NCI-H1436 (cell line): ENCODE measurements at regions not wholly inside any gene's neighbourhood (a gene's known extent, or its start where the extent isn't known, plus 50 kb on each side); places are given as distances from the start of the nearest gene placed in this dataset.
"Not testable (repeated sequence)": the region's sequence is repeated elsewhere in the genome, so short reads cannot be mapped to it uniquely, and the experiment has no call there.

ENCODE experiments used
- DNase-seq: peaks from one replicate; lab custom pipeline; 2025; lab: John Stamatoyannopoulos, UW

- no peak for DNase-seq
These were observed 261.5 kb downstream of the ADGRL2 start for GRCh38 chr1:82062206-82062605.

- no peak for DNase-seq
These were observed 259.2 kb downstream of the ADGRL2 start for GRCh38 chr1:82059959-82060358.

- no peak for DNase-seq
These were observed 256.3 kb downstream of the ADGRL2 start for GRCh38 chr1:82057011-82057410.

- DNase-seq = not testable (repeated sequence)
These were observed 254.6 kb downstream of the ADGRL2 start for GRCh38 chr1:82055375-82055774.

- no peak for DNase-seq
These were observed 251.8 kb downstream of the ADGRL2 start for GRCh38 chr1:82052563-82052962.

GRCh38 chr1:82048596-82048995 is 247.9 kb downstream of the ADGRL2 start:
- peak; percentile 15 for DNase-seq

- no peak for DNase-seq
These were observed 244.5 kb downstream of the ADGRL2 start for GRCh38 chr1:82045221-82045620.

GRCh38 chr1:82044536-82044935 is 243.8 kb downstream of the ADGRL2 start:
- no peak for DNase-seq

GRCh38 chr1:82044111-82044510 is 243.4 kb downstream of the ADGRL2 start:
- no peak for DNase-seq

GRCh38 chr1:82042306-82043060 is 241.7 kb downstream of the ADGRL2 start:
- no peak for DNase-seq
